DOHH2 (cell line): ENCODE measurements at regions not wholly inside any gene's neighbourhood (a gene's known extent, or its start where the extent isn't known, plus 50 kb on each side); places are given as distances from the start of the nearest gene placed in this dataset.
"Not testable (repeated sequence)": the region's sequence is repeated elsewhere in the genome, so short reads cannot be mapped to it uniquely, and the experiment has no call there.

Source experiments
- H3F3A ChIP-seq: fragments of 200-600 bp; sonication (generic), shearing (Covaris generic); 2 replicates; pipeline ENCODE4 v1.6.0; 2016; ENCODE audit warnings: antibody characterized with exemption, mild to moderate bottlenecking; ENCODE audit not compliant: control insufficient read depth, insufficient read depth
- H3K27ac ChIP-seq: fragments of 200-600 bp; sonication (generic); 2 replicates; pipeline ENCODE4 v1.5.1; 2014; ENCODE audit warnings: low read depth, mild to moderate bottlenecking, low read length, moderate library complexity
- H3K27me3 ChIP-seq: fragments of 200-600 bp; sonication (generic); 2 replicates; pipeline ENCODE4 v1.6.1; 2014; ENCODE audit warnings: mild to moderate bottlenecking, low read length, mixed read lengths; ENCODE audit not compliant: control insufficient read depth
- H3K36me3 ChIP-seq: fragments of 200-600 bp; sonication (generic); 2 replicates; pipeline ENCODE4 v1.6.1; 2014; ENCODE audit warnings: mild to moderate bottlenecking, low read length, moderate library complexity, mixed read lengths; ENCODE audit not compliant: control insufficient read depth
- H3K4me1 ChIP-seq: fragments of 200-600 bp; sonication (generic); 2 replicates; pipeline ENCODE4 v1.6.1; 2014; ENCODE audit warnings: mild to moderate bottlenecking, low read length, mixed read lengths; ENCODE audit not compliant: control insufficient read depth
- H3K4me2 ChIP-seq: fragments of 200-600 bp; sonication (generic); 2 replicates; pipeline ENCODE4 v1.6.0; 2014; ENCODE audit warnings: mild to moderate bottlenecking, low read length, moderate library complexity
- H3K4me3 ChIP-seq: fragments of 200-600 bp; sonication (generic); 2 replicates; pipeline ENCODE4 v1.5.1; 2014; ENCODE audit warnings: mild to moderate bottlenecking, low read length, mixed read lengths
- H3K79me2 ChIP-seq: fragments of 200-600 bp; sonication (generic); 2 replicates; pipeline ENCODE4 v1.6.1; 2014; ENCODE audit warnings: mild to moderate bottlenecking, low read length, mixed read lengths; ENCODE audit not compliant: control insufficient read depth
- H3K9me2 ChIP-seq: fragments of 200-600 bp; sonication (generic); replicated peaks from 2 replicates; pipeline ENCODE4 v1.6.1; 2014; ENCODE audit warnings: mild to moderate bottlenecking, low read length, mixed read lengths; ENCODE audit not compliant: control insufficient read depth
- H3K9me3 ChIP-seq: fragments of 200-600 bp; sonication (generic); 2 replicates; pipeline ENCODE4 v1.6.1; 2014; ENCODE audit warnings: antibody characterized with exemption, low read length, mixed read lengths; ENCODE audit not compliant: control insufficient read depth, insufficient read depth
- H4K20me1 ChIP-seq: fragments of 200-600 bp; sonication (generic); 2 replicates; pipeline ENCODE4 v1.6.0; 2014; ENCODE audit warnings: low read depth, mild to moderate bottlenecking, antibody characterized with exemption, low read length, moderate library complexity; ENCODE audit not compliant: control insufficient read depth, insufficient read depth

DNA sequence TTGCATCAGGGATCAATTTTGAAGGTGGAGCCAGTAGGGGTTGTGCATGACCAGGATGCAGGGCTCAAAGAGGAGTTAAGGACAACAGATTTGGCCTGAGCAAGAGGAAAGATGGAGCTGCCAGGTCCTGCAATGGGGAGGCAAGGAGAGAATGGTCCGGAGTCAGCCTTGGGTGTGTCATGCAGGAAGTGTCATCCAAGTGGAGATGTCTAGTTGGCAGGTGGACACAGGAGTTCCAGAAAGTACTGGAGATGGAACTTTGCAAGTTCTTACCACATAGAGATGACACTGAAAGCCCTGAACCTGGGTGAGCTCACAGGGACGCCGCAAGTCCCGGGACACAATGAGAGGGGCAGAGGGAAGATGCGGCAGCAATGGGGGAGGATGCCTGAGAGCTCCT is 525.0 kb downstream of the TP53TG3F start:
- not testable (repeated sequence) for H3K36me3 ChIP-seq, H3F3A ChIP-seq

DNA sequence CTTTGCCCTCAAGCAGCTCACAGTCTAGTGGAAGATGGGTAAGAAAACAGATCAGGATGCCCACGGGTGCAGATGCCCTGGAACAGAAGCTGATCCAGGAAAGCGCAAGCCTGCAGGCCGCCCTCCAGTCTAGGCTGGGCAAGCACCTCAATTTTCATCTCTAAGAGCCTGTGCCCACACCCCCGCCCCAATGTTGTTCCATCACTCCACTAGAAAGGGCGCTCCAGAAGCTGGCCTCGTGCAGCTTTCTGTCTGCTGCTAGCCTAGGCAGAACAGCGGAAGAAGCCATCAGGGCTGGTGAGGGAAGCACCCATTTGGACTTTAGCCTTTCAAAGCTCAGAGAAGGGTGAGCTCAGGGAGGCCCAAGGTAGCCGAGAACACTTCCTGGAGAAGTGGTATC is 527.1 kb downstream of the TP53TG3F start:
- H3K9me3 ChIP-seq, H3K79me2 ChIP-seq, H3K36me3 ChIP-seq, H3K4me1 ChIP-seq, H3F3A ChIP-seq, H3K27ac ChIP-seq, H3K4me3 ChIP-seq, H3K9me2 ChIP-seq, H3K4me2 ChIP-seq, H3K27me3 ChIP-seq, H4K20me1 ChIP-seq: not testable (repeated sequence)

More for the DNA sequence above, 525.0 kb downstream of the TP53TG3F start:
- not testable (repeated sequence) for H3K27ac ChIP-seq, H3K4me3 ChIP-seq, H3K79me2 ChIP-seq, H3K9me2 ChIP-seq, H3K4me2 ChIP-seq, H3K9me3 ChIP-seq, H3K4me1 ChIP-seq, H4K20me1 ChIP-seq, H3K27me3 ChIP-seq

DNA sequence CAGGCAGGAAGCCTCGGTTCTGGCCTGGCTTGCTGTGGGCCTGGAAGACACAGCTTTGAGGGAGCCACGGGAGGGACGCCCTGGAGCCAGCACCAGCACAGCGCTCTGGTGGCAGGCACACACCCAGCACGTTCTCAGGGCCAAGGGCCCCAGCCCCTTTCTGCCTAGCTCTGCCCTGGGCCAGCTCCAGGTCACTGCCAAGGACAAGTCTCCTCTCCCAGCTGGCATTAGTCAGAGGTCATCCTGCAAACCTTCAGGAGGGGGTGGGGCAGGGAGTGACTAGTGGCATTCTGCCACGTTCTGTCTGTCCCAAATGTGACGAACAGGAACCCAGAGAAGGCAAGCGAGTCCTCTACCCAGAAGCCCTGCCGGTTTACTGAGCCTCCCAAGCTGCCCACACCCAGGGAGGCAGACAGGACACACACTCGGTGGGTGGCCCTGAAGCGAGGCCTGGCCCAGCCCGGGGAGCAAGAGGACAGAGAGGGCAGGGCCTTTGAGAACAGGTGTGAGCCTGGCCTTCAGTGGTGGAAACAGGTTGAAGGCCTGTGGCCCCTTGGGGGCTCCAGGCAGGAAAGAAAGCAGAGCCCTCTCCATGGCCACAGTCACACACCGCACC is 528.0 kb downstream of the TP53TG3F start:
- H3K27me3 ChIP-seq, H3K4me2 ChIP-seq, H3K9me2 ChIP-seq, H4K20me1 ChIP-seq, H3K79me2 ChIP-seq, H3K9me3 ChIP-seq, H3K4me1 ChIP-seq, H3K4me3 ChIP-seq, H3F3A ChIP-seq, H3K36me3 ChIP-seq, H3K27ac ChIP-seq: not testable (repeated sequence)

DNA sequence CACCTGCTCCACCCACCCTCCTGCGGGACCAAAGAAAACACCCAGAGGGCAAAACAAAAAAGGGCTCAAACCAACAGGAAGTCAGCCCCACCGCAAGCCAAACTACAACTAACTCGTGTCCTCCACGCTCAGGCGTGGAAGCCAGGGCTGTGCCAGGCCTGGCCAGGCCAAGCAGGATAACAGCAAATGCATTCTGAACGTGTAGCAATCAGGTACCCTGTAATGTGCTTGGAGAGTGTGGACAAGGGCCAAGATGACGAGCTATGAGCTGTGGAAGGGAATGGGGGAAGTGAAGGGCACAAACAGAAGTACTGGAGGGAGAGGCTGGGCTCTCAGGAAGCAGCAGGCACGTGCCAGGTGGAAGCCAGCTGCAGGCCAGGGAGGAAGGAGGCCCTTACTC is 528.6 kb downstream of the TP53TG3F start:
- not testable (repeated sequence) for H4K20me1 ChIP-seq, H3K36me3 ChIP-seq, H3K4me2 ChIP-seq, H3K79me2 ChIP-seq, H3K9me2 ChIP-seq, H3K27ac ChIP-seq, H3K27me3 ChIP-seq, H3K4me3 ChIP-seq, H3K9me3 ChIP-seq, H3F3A ChIP-seq, H3K4me1 ChIP-seq

DNA sequence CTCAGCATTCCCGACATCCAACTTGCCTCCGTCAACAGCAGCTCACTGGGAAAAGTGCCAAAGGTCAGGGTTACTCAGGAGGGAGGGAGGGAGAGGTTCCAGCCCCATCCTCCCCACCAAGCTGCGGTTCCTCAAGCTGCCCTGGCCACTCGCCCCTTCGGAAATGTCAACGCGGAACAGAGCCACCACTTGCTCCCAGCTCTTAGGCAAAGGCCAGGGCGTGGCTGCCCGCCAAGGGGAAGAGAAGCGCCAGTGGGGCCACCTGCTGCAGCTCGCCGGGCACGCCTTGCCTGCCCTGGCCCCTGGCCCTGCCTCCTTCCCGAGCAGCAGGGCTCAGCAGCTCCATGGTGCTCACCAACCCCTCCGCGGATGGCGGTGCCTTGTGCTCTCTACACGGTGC is 531.1 kb downstream of the TP53TG3F start:
- not testable (repeated sequence) for H4K20me1 ChIP-seq, H3K36me3 ChIP-seq, H3F3A ChIP-seq, H3K9me2 ChIP-seq, H3K27me3 ChIP-seq, H3K79me2 ChIP-seq, H3K27ac ChIP-seq, H3K4me3 ChIP-seq, H3K4me2 ChIP-seq, H3K4me1 ChIP-seq, H3K9me3 ChIP-seq

DNA sequence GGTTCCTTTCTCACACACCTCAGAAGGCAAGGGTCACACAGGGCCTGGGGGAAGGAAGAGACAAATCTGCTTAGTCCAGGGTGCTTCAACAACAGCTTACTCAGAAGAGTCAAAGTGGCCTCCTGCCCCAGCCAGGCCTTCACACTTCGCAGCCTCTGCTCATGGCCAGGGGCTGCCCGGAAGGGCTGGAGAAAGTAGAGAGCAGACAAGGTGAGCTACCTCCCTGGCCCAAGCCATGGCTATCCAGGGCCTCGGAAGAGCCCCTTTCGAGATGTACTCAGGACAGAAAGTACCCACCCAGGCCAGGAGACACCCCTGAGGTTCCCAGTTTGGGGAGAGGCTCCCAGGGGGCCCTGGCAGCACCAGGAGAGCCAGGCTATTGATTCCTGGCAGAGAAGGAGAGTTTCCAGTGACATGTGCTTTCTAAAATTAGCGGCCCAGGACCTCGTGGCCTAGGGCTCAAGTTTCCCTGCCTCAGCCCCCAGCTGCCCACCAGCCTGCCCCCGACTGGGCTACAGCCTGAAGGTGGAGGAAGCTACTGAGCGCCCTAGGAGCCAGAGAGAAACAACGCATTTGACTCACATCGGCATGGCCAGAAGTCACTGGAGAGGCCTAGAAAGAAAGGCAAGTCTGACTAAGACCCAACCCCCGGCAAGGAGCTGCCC is 533.2 kb downstream of the TP53TG3F start:
- not testable (repeated sequence) for H3K4me3 ChIP-seq, H3K9me2 ChIP-seq, H3K4me1 ChIP-seq, H3K79me2 ChIP-seq, H3K27ac ChIP-seq, H3K4me2 ChIP-seq, H4K20me1 ChIP-seq, H3F3A ChIP-seq, H3K36me3 ChIP-seq, H3K27me3 ChIP-seq, H3K9me3 ChIP-seq

DNA sequence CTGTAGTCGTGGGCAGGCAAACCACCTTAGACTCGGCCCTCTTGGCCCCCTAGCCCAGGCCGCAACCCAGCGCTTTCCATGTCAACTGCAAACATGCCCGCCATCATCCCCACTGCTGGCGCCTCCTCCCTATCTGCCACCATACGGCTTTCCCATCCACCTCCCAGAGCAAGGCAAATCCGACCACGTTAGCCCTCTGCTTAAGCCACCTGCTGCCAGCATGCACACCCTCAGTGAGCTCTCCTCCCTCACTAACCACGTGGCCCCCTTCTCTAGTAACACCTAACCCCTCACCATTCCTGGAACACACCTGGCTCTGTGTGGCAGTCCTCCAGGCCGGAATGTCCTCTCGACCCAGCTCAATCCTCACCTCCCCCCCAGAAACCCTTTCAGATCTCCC is 534.8 kb downstream of the TP53TG3F start:
- not testable (repeated sequence) for H4K20me1 ChIP-seq, H3K27ac ChIP-seq, H3K79me2 ChIP-seq, H3F3A ChIP-seq, H3K9me2 ChIP-seq, H3K4me3 ChIP-seq, H3K4me1 ChIP-seq, H3K36me3 ChIP-seq, H3K4me2 ChIP-seq, H3K27me3 ChIP-seq, H3K9me3 ChIP-seq

DNA sequence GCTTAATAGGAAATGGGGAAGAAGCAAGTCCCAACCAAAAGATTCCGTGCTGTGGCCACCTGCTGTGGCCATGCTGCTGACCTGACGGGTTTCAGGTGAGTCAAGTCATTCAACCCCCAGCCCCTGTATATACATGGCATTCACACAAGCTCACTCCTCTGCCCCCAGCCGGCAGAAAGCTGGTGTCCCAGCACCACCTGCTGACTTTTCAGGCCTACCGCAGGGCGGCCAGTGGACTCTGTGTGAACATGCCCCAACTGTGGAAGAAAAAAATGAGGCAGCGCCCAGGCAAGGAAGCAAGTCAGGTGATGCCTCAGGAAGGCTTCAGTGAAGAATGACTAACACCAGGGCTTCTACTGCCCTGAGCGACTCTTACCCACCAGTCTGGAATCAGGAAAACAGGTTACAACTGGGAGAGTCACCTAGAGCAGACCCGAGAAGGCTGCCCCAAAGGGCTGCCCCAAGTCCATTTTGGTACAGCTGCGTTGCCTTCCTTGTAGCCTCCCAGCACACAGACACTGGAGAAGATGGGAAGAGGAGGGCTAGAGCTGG is 536.5 kb downstream of the TP53TG3F start:
- H3K9me2 ChIP-seq, H3K36me3 ChIP-seq, H3K79me2 ChIP-seq, H3K9me3 ChIP-seq, H3F3A ChIP-seq, H3K4me2 ChIP-seq, H3K27me3 ChIP-seq, H3K4me3 ChIP-seq, H3K4me1 ChIP-seq, H4K20me1 ChIP-seq, H3K27ac ChIP-seq: not testable (repeated sequence)
